Suprapubic skin (tissue), 4 donors: ENCODE measurements at regions not wholly inside any gene's neighbourhood (a gene's known extent, or its start where the extent isn't known, plus 50 kb on each side); places are given as distances from the start of the nearest gene placed in this dataset.

Experiments
- DNase-seq, 2 donors: peaks; one replicate each; pipeline ENCODE4 v3.0.0-alpha.2; 2019; ENCODE audit warnings: low spot score in 2 of 2
- H3K27ac ChIP-seq: fragments of 200-600 bp; sonication (generic); one replicate; pipeline ENCODE4 v1.5.1; 2019
- H3K27me3 ChIP-seq: fragments of 200-600 bp; sonication (generic); one replicate; pipeline ENCODE4 v1.5.1; 2019
- H3K36me3 ChIP-seq: fragments of 200-600 bp; sonication (generic); one replicate; pipeline ENCODE4 v1.5.1; 2019
- H3K4me1 ChIP-seq: fragments of 200-600 bp; sonication (generic); one replicate; pipeline ENCODE4 v1.5.1; 2019
- H3K4me3 ChIP-seq: fragments of 200-600 bp; sonication (generic); one replicate; pipeline ENCODE4 v1.5.1; 2019; ENCODE audit warnings: mild to moderate bottlenecking
- H3K9me3 ChIP-seq: fragments of 200-600 bp; sonication (generic); one replicate; pipeline ENCODE4 v1.5.1; 2019
- EP300 ChIP-seq: sonication (generic); formaldehyde crosslinking; IDR thresholded peaks from one replicate; pipeline ENCODE4 v1.6.1; 2017; ENCODE audit warnings: antibody characterized with exemption
- POLR2A ChIP-seq, 2 donors: fragments of 450-650 bp; IDR thresholded peaks; one replicate each; pipeline ENCODE4 v1.6.1; 2017; ENCODE audit warnings: antibody characterized with exemption in 2 of 2, mild to moderate bottlenecking in 2 of 2, moderate library complexity in 2 of 2
- POLR2AphosphoS5 ChIP-seq, 3 donors: sonication (generic); formaldehyde crosslinking; IDR thresholded peaks; one replicate each; pipeline ENCODE4 v1.6.1; 2017; ENCODE audit warnings: antibody characterized with exemption in 3 of 3
- WGBS: methylation state at CpG from one replicate; pipeline ENCODE4 v1.1.5; 2018; 5-methylcytosine and 5-hydroxymethylcytosine counted together
- TF ChIP-seq, protein P1 (sequence below), 2 donors: fragments of 200-600 bp in 1 of 2; fragments of 450-650 bp in 1 of 2; sonication (generic) in 1 of 2; IDR thresholded peaks; one replicate each; pipeline ENCODE4 v1.5.1; 2016 to 2019; ENCODE audit warnings: antibody characterized with exemption in 2 of 2, mild to moderate bottlenecking in 1 of 2, moderate library complexity in 1 of 2

DNA sequence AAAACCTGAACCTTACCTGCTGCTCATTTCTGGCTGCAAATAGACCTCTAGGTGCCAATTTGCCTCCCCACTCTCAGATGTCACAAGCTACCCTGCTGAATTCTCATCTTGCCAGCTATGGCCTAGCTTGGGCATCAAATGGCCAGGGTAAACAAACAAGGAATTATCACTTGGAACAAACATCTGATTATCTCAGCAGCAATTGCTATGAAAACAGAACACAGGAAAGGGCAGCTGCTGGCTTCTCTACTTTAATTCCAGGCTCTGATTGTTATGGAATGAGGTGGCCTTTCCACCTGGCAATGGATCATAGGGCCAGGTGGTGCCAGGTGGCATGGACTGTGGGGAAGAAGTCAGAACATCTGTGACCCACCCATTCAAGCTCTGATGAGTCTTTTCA, 505.1 kb downstream of the TLR4 start:
- Histone ChIP-seq H3K27ac (no peak overlapping the region), H3K4me3 (no peak overlapping the region), H3K27me3 (no peaks in the 10 kb centered on the region), H3K36me3 (no peaks in the 10 kb centered on the region), H3K9me3 (no peaks in the 10 kb centered on the region), H3K4me1 (no peaks in the 10 kb centered on the region)
- no peak for DNase-seq
- TF ChIP-seq, protein P1, sequence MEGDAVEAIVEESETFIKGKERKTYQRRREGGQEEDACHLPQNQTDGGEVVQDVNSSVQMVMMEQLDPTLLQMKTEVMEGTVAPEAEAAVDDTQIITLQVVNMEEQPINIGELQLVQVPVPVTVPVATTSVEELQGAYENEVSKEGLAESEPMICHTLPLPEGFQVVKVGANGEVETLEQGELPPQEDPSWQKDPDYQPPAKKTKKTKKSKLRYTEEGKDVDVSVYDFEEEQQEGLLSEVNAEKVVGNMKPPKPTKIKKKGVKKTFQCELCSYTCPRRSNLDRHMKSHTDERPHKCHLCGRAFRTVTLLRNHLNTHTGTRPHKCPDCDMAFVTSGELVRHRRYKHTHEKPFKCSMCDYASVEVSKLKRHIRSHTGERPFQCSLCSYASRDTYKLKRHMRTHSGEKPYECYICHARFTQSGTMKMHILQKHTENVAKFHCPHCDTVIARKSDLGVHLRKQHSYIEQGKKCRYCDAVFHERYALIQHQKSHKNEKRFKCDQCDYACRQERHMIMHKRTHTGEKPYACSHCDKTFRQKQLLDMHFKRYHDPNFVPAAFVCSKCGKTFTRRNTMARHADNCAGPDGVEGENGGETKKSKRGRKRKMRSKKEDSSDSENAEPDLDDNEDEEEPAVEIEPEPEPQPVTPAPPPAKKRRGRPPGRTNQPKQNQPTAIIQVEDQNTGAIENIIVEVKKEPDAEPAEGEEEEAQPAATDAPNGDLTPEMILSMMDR (IDR thresholded peaks at IDR 0.05), result no peak
- TF ChIP-seq POLR2AphosphoS5 (IDR thresholded peaks at IDR 0.05) (no peak), EP300 (no peak), POLR2A (IDR thresholded peaks at IDR 0.05) (no peak)

DNA sequence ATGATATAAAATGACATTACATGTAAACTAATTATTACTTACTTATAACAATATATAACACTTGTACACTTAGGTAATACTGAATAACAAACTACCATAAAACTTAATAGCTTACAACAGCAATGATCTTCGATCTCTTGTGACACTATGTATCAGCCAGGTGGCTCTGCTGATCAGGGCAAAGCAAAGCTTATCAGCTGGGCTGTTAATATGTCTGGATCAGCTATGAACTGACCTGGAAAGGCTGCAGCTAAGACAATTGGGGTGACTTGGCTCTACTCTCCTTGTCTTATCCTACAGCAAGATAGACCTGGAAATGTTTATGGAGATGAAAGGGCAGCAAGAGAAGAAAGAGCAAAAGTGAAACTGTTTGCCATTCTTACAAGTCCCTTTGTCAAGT, 511.3 kb downstream of the TLR4 start:
- Histone ChIP-seq H3K9me3 (no peaks in the 10 kb centered on the region), H3K36me3 (no peaks in the 10 kb centered on the region), H3K4me3 (no peak overlapping the region), H3K27me3 (no peaks in the 10 kb centered on the region), H3K27ac (no peak overlapping the region), H3K4me1 (no peaks in the 10 kb centered on the region)
- WGBS, result 76% methylated on average over 1 of the region's 1 CpG
- TF ChIP-seq EP300 (no peak), POLR2A (IDR thresholded peaks at IDR 0.05) (no peak), POLR2AphosphoS5 (IDR thresholded peaks at IDR 0.05) (no peak)
- TF ChIP-seq, protein P1 (IDR thresholded peaks at IDR 0.05), result no peak
- no peak for DNase-seq

DNA sequence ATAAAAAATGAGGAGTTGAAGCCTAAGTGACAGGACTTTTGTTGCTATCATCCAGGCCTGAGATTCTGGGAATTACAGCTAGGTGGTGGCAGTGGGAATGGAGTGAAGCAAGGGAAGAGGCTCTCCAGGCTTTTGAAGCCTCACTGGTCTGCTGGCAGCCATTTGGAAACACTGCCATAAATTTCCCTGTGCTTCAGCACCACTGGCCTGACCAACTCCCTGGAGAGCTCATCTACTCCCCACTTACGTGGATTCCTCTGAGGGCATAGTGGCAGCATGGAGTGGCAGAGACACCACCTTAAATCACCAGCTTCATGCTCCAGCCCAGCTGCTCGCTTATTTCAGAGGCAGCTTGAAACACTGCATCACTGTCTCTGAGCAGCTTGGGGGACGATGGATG, 518.2 kb downstream of the TLR4 start:
- WGBS, result 41% methylated on average over 3 of the region's 3 CpGs
- H3K4me1 ChIP-seq, result no peaks in the 10 kb centered on the region
- no peak for TF ChIP-seq POLR2A (IDR thresholded peaks at IDR 0.05)
- TF ChIP-seq, protein P1 (IDR thresholded peaks at IDR 0.05), result no peak
- TF ChIP-seq POLR2AphosphoS5 (IDR thresholded peaks at IDR 0.05), result no peak
- no peak for TF ChIP-seq EP300
- peaks cover under 1% of the 10 kb centered on the region for H3K9me3 ChIP-seq
- H3K27ac ChIP-seq, result no peak overlapping the region
- H3K27me3 ChIP-seq, result no peaks in the 10 kb centered on the region
- DNase-seq, result no peak
- H3K36me3 ChIP-seq, result no peaks in the 10 kb centered on the region
- H3K4me3 ChIP-seq, result no peak overlapping the region

DNA sequence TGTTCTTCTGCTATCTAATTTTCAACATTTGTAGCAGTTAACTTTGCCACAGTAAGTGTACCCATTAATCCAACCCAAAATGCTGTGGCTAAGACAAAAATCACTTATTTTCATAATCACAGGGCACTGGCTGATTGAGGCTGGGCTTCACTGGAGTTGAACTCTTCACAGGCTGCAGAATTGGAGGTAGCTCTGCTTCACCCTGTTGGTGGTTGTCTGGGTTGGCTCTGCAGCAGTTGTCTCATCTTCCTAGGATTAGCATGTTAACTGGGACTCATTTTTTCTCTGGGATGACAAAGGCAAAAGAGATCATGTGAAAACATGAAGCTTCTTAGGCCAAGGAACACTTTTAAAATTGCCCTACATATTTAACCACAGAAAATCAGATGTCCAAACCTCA, 518.9 kb downstream of the TLR4 start:
- DNase-seq, result no peak

DNA sequence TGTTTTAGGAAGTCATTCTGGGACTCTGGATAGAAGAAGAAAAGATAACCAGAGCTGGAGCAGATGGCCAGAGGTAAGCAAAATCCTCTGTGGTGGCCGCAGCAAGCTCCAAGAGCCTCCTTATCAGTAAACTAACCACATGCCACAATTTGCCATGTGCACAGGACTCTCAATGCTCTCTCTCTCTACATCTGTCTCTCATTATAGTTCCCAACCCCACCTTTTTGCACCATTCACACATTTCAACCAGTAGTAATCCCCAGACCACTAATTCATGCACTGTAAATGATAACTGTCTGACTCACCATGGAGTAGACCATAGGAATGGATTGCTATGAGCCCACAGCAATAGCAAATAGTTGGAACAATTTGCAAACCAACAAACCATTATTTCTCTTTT, 526.1 kb downstream of the TLR4 start:
- Histone ChIP-seq H3K36me3 (no peaks in the 10 kb centered on the region), H3K4me3 (no peak overlapping the region), H3K9me3 (peaks cover 3% of the 10 kb centered on the region), H3K4me1 (no peaks in the 10 kb centered on the region), H3K27me3 (no peaks in the 10 kb centered on the region), H3K27ac (no peak overlapping the region)
- 28% methylated on average over 1 of the region's 1 CpG for WGBS
- TF ChIP-seq, protein P1 (IDR thresholded peaks at IDR 0.05), result no peak
- TF ChIP-seq EP300 (no peak), POLR2A (IDR thresholded peaks at IDR 0.05) (no peak), POLR2AphosphoS5 (IDR thresholded peaks at IDR 0.05) (no peak)
- DNase-seq, result no peak

More for the DNA sequence above, 518.9 kb downstream of the TLR4 start:
- peaks cover 3% of the 10 kb centered on the region for H3K9me3 ChIP-seq
- no peak for TF ChIP-seq POLR2AphosphoS5 (IDR thresholded peaks at IDR 0.05)
- H3K27ac ChIP-seq, result no peak overlapping the region
- H3K27me3 ChIP-seq, result no peaks in the 10 kb centered on the region
- no peak overlapping the region for H3K4me3 ChIP-seq
- H3K4me1 ChIP-seq, result no peaks in the 10 kb centered on the region
- H3K36me3 ChIP-seq, result no peaks in the 10 kb centered on the region

DNA sequence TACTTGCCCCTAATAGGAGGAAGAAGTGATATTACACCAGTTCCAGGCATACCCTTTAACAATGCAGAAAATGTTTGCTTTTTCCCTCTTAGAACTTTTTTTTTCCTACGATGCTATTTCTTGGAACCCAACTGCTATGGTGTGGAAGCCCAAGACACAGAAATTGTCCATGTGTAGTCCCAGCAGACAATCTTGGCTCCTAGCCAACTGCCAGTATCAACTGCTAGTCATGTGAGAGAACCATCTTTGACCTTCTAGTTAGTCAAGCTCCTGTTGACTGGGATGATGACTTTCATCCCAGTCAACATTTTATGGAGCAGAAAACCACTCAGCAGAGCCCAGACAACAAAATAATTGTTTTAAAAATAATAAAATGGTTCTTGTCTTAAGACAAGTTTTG, 532.4 kb downstream of the TLR4 start:
- WGBS, result 100% methylated on average over 1 of the region's 1 CpG
- DNase-seq, result no peak
- H3K4me3 ChIP-seq, result no peak overlapping the region
- no peaks in the 10 kb centered on the region for H3K36me3 ChIP-seq
- TF ChIP-seq POLR2A (IDR thresholded peaks at IDR 0.05) (no peak), POLR2AphosphoS5 (IDR thresholded peaks at IDR 0.05) (no peak), EP300 (no peak)
- TF ChIP-seq, protein P1 (IDR thresholded peaks at IDR 0.05), result no peak
- H3K27ac ChIP-seq, result no peak overlapping the region
- peaks cover 7% of the 10 kb centered on the region for H3K9me3 ChIP-seq
- no peaks in the 10 kb centered on the region for H3K27me3 ChIP-seq
- H3K4me1 ChIP-seq, result no peaks in the 10 kb centered on the region
